Astrocyte of the cerebellum (primary cell): ENCODE measurements at regions not wholly inside any gene's neighbourhood (a gene's known extent, or its start where the extent isn't known, plus 50 kb on each side); places are given as distances from the start of the nearest gene placed in this dataset.
A peak's percentile ranks its signal among the peaks of the same experiment; 100 is the strongest.
"Not testable (repeated sequence)": the region's sequence is repeated elsewhere in the genome, so short reads cannot be mapped to it uniquely, and the experiment has no call there.

Source experiments
- DNase-seq: peaks from one replicate; pipeline ENCODE4 v3.0.0-alpha.2; 2011; ENCODE audit warnings: low read depth
- H3K4me3 ChIP-seq: 2 replicates; pipeline ENCODE4 v1.5.1; 2011; ENCODE audit warnings: mild to moderate bottlenecking, low read depth, low read length, moderate library complexity
- CTCF ChIP-seq: IDR thresholded peaks from 2 replicates; pipeline ENCODE4 v1.5.1; 2012; ENCODE audit warnings: low read length, low read depth, moderate library complexity, mild to moderate bottlenecking; ENCODE audit errors: missing control alignments
- in situ Hi-C: cut with HindIII; loops from 2 replicates; pipeline ENCODE4 v1.10.0; 2017; ENCODE audit warnings: low sequenced_read_pairs

- no peak overlapping the region for H3K4me3 ChIP-seq
- no peak for TF ChIP-seq CTCF
- no peak for DNase-seq
- in situ Hi-C loops: no loop called here
Observed at GRCh38 chrX:28408017-28408723, 179.1 kb upstream of the IL1RAPL1 start.

DNA sequence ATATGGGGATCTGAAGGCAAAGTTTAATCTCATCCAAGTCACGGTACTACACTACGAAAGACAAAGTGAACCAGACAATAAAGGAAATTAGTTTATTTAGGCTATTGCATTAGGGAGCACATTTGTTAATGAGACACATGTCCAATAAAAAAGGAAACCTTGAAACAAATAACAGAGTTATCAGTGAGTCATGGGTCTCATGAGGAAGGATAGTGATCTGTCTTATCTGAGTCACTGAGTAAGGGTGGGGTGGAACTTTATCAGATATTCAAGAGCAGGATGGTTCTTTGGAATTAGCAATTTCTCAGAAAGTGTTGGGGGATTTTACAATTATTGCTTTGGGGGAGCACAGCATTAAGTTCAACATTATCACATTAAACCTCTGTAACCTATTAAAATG lies 188.9 kb upstream of the IL1RAPL1 start:
- no peak for DNase-seq
- no peak for TF ChIP-seq CTCF
- no peak overlapping the region for H3K4me3 ChIP-seq
- in situ Hi-C loops: no loop called here

GRCh38 chrX:28391528-28391927 lies 195.7 kb upstream of the IL1RAPL1 start:
- in situ Hi-C loops: no loop called here
- H3K4me3 ChIP-seq: no peak overlapping the region
- peak; percentile 40 for DNase-seq
- TF ChIP-seq CTCF: no peak

DNA sequence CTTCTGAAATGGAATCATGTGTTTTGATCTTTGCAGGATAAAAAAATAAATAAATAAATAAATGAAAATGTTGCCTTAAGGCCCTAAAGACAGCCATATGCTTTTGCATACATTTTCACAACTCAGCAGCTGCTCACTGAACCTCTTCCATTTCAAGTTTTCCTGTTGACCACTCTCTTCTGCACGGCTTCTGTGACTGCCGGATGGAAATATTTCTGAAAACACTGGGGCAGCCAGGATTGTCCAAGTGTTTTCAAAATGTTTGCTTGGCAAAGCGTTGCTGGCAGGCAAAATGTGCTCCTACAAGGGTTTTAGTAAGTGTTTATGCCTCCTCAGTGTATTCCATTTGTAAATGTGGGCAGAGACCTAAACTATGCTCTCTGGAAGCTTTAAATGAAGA lies 208.1 kb upstream of the IL1RAPL1 start:
- no peak overlapping the region for H3K4me3 ChIP-seq
- no peak for TF ChIP-seq CTCF
- no peak for DNase-seq
- in situ Hi-C loops: no loop called here

DNA sequence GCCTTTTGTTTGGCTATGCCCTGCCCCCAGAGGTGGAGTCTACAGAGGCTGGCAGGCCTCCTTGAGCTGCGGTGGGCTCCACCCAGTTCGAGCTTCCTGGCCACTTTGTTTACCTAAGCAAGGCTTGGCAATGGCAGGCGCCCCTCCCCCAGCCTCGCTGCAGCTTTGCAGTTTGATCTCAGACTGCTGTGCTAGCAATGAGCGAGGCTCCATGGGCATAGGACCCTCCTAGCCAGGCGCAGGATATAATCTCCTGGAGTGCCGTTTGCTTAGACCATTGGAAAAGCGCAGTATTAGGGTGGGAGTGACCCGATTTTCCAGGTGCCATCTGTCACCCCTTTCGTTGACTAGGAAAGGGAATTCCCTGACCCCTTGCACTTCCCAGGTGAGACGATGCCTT lies 219.6 kb upstream of the IL1RAPL1 start:
- H3K4me3 ChIP-seq, DNase-seq, in situ Hi-C loops: not testable (repeated sequence)

DNA sequence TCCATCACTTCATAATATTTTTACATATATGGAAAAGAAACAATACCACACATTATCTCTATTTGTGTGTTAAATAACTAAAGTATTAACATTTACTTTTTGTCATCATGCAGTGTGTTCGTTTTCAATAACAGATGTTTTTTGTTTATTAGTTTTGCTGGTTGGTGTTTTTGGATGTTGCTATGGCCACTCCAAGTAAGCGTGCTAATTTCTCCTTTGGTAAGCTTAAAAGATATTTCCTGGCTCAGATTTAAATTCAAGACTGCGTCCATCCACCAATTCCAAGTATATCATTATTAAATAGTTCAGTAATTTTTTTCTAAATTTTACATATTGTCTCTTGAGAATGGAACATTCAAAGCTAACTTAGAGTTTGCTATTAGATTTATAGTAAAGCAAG lies 235.4 kb upstream of the IL1RAPL1 start:
- in situ Hi-C loops: no loop called here
- DNase-seq: no peak
- no peak overlapping the region for H3K4me3 ChIP-seq
- TF ChIP-seq CTCF: no peak

DNA sequence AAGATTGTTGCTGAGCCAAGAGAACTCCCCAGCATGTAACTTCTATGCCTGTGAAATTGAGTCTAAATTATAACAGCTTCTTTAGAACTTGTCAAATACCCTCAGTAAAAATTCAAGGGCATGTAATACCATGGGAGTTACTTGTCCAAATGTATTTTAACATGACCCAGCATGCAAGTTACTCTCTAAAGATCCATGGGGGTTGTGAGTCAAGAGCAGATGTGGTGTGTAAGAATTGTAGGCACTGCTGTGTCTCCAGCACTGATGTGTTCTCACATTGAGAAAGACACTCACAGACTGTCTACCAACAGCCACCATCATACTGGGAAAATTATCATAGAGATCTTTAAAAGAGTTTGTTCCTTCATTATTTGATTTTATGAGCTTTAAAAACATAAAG lies 237.4 kb upstream of the IL1RAPL1 start:
- H3K4me3 ChIP-seq: no peak overlapping the region
- no peak for DNase-seq
- TF ChIP-seq CTCF: no peak
- in situ Hi-C loops: no loop called here
